Large intestine (tissue), 3 donors: ENCODE measurements at regions not wholly inside any gene's neighbourhood (a gene's known extent, or its start where the extent isn't known, plus 50 kb on each side); places are given as distances from the start of the nearest gene placed in this dataset.
A peak's percentile ranks its signal among the peaks of the same experiment; 100 is the strongest.
"Not testable (repeated sequence)": the region's sequence is repeated elsewhere in the genome, so short reads cannot be mapped to it uniquely, and the experiment has no call there.

Experiments
- DNase-seq, 2 donors: peaks; one replicate each; pipeline versions ENCODE4 v3.0.0 to v3.0.0-alpha.2; 2013
- H3K27ac ChIP-seq: one replicate; pipeline ENCODE4 v1.5.1; 2013; ENCODE audit warnings: low read length
- H3K27me3 ChIP-seq: 2 replicates; pipeline ENCODE4 v1.6.1; 2013; ENCODE audit warnings: low read length; ENCODE audit not compliant: control insufficient read depth, insufficient read depth
- H3K36me3 ChIP-seq: 2 replicates; pipeline ENCODE4 v1.6.1; 2013; ENCODE audit warnings: low read length; ENCODE audit not compliant: control insufficient read depth, insufficient read depth
- H3K4me1 ChIP-seq: one replicate; pipeline ENCODE4 v1.6.1; 2013; ENCODE audit warnings: low read length; ENCODE audit not compliant: control insufficient read depth, insufficient read depth
- H3K4me3 ChIP-seq: one replicate; pipeline ENCODE4 v1.5.1; 2013; ENCODE audit warnings: low read length
- H3K9me3 ChIP-seq: one replicate; pipeline ENCODE4 v1.6.1; 2013; ENCODE audit warnings: mild to moderate bottlenecking, low read depth, low read length, moderate library complexity; ENCODE audit not compliant: control insufficient read depth
- WGBS: methylation state at CpG from one replicate; pipeline ENCODE4 v1.1.5; 2013; ENCODE audit warnings: low lambda C conversion rate; ENCODE audit not compliant: insufficient coverage; 5-methylcytosine and 5-hydroxymethylcytosine counted together

DNA sequence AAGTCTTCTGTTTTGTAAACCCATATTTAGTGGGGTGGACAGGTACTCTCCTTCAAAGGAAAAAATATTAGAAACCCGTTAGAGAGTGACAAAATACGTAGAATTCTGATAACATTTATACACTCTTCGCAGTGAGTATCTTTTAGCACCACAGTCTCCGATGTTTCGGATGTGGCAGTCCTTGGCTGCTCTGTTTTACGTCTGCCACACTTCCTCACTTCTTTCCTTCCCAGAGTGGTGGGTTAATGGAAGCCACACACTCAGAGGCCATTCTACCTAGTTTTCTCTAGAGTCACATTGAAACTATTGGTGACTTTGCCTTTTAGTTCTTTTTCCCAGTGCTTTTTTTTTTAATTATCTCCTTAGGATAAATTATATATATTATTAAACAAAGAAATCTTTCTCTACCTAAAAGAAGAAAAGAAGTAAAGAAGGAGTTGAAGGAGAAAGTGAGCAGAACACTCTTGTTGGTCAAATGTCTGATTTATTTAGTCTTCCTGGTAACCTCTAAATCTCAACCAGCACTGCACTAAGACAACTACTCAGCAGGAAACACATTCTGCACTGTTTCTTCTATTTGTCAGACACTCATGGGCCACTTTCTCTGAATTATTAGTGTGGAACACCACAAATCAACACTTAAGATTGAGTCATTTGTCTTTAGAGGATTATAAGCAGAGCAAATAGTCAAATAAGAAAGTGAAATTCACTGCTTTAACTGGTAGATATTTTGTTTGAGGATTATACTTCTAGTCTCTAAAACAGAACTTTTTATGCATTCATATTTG is 451.3 kb upstream of the TMEFF2 start:
- no peak overlapping the region for H3K4me3 ChIP-seq
- no peak overlapping the region for H3K27ac ChIP-seq
- no peak for DNase-seq
- no peaks in the 10 kb centered on the region for H3K9me3 ChIP-seq
- H3K27me3 ChIP-seq: no peaks in the 10 kb centered on the region
- no peaks in the 10 kb centered on the region for H3K36me3 ChIP-seq
- no peaks in the 10 kb centered on the region for H3K4me1 ChIP-seq
- 94% methylated on average over 3 of the region's 6 CpGs for WGBS

DNA sequence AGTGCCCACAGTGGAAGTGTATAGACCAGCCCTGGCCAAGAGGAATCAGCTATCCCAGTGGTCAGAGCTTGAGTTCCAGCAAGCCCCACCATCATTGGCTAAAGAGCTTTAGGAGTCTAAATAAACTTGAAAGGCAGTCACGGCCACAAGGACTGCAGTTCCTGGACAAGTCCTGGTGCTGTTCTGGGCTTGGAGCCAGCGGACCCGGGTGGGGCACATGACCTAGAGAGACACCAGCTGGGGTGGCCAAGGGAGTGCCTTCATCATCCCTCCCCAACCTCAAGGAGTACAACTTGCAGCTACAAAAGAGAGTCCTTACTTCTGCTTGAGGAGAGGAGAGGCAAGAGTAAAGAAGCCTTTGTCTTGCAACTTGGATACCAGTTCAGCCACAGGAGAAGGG is 439.8 kb upstream of the TMEFF2 start:
- H3K9me3 ChIP-seq: no peaks in the 10 kb centered on the region
- no peaks in the 10 kb centered on the region for H3K36me3 ChIP-seq
- no peak overlapping the region for H3K4me3 ChIP-seq
- WGBS: no CpG with 5 or more reads among the region's 3 CpGs
- DNase-seq: no peak
- H3K4me1 ChIP-seq: no peaks in the 10 kb centered on the region
- H3K27ac ChIP-seq: no peak overlapping the region
- no peaks in the 10 kb centered on the region for H3K27me3 ChIP-seq

DNA sequence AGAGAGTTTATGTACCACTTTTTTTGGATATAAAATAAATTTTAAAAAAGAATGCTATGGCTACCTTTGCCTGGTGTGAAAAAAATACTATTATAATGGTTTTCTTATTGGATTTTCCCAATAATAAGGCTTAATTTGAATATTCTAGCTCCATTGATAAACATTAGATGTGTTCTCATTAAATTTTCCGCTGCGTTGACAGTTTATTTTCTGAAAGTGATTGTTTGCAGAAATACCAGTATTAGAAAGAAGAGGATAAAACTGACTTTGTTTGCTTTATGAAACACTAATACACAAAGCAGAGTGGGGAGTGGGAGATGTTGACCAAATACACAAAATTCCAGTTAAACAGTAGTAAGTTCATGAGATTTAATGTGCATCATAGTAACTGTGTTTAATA is 433.3 kb upstream of the TMEFF2 start:
- Histone ChIP-seq H3K27ac (no peak overlapping the region), H3K4me3 (no peak overlapping the region), H3K4me1 (no peaks in the 10 kb centered on the region), H3K27me3 (no peaks in the 10 kb centered on the region), H3K9me3 (no peaks in the 10 kb centered on the region), H3K36me3 (no peaks in the 10 kb centered on the region)
- WGBS: no CpG with 5 or more reads among the region's 2 CpGs
- DNase-seq: no peak

DNA sequence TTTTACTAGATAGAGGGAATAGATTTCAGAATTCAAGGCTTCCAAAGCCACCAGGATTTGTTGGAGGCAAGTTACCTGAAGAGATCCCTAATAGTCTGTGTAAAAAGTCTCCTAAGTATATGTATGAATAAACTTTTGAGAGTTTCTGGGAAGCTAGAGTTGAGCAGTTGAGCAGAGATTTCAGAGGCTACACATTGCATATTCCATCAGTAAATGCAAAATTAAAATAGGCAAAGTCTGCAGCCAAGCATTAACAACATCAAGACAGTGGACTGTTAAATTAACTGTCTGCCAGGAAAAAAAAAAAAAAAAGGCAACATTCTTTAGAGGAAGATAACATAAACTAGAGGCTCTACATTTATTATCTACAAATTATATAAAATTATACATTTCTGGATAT is 420.4 kb upstream of the TMEFF2 start:
- no peaks in the 10 kb centered on the region for H3K36me3 ChIP-seq
- no peaks in the 10 kb centered on the region for H3K9me3 ChIP-seq
- no peak overlapping the region for H3K27ac ChIP-seq

DNA sequence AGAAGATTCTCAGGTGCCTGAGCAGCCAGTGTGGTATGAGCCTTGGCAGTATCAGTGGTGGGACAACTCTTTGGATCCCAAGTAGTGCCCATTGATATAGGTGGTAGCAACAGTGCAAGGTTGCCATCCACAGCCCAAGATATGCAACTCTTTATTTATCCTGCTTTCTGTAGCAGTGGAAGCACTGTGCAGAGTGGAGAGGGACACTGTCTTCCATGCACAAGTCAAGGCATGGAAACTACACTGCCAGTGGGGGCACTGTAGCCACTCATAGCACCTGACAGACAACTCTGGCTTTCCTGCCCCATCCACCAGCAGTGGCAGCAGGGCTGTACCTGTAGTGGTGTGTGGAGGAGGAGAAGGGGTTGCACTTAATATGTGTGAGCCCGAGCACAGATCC is 409.6 kb upstream of the TMEFF2 start:
- Histone ChIP-seq H3K4me3 (no peak overlapping the region), H3K9me3 (no peaks in the 10 kb centered on the region), H3K4me1 (no peaks in the 10 kb centered on the region), H3K27ac (no peak overlapping the region), H3K36me3 (no peaks in the 10 kb centered on the region), H3K27me3 (no peaks in the 10 kb centered on the region)
- WGBS: no CpG with 5 or more reads among the region's 1 CpG
- DNase-seq: no peak

More for the DNA sequence above, 420.4 kb upstream of the TMEFF2 start:
- DNase-seq: no peak
- no peaks in the 10 kb centered on the region for H3K4me1 ChIP-seq
- no peak overlapping the region for H3K4me3 ChIP-seq
- H3K27me3 ChIP-seq: no peaks in the 10 kb centered on the region

DNA sequence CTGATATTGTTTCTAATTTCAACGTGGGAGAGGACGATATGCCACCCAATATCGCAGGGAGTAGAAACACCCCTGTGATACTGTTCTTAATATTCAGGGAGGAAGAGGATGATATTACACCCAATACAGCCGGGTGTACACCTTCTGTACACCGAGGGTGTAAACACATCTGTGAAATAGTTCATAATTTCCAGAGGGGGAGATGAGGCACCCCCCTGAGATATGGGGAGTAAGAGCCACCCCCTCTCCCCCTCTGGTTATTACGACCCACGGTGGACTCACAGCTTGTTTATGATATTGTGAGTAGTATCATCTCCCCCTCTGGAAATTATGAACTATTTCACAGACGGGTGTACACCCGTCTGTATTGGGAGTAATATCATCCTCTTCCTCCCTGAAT is 403.9 kb upstream of the TMEFF2 start:
- not testable (repeated sequence) for H3K4me3 ChIP-seq, H3K27ac ChIP-seq, H3K36me3 ChIP-seq, H3K4me1 ChIP-seq, DNase-seq, H3K27me3 ChIP-seq, H3K9me3 ChIP-seq
- 80% methylated on average over 2 of the region's 9 CpGs for WGBS

DNA sequence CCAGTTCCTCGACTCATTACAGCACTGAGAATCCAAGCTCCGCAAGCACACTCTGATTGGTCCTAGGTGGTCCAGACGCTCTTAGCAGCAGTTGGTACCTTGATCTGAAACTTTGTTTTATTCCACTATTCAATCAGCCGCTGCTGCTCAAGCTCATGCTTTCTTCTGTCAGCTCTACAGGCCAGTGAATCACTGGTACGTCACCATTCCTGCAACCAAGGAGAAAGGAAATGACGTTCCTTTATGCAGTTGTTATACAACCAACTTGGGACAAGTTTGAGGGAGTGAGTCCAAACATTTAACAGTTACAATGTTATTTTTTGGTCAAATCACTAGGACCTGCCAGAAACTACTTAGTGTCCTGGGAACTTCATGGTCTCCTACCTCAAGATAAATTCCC is 398.8 kb upstream of the TMEFF2 start:
- H3K4me3 ChIP-seq: no peak overlapping the region
- H3K27ac ChIP-seq: no peak overlapping the region
- WGBS: 100% methylated on average over 1 of the region's 6 CpGs
- no peak for DNase-seq
- no peaks in the 10 kb centered on the region for H3K27me3 ChIP-seq
- H3K9me3 ChIP-seq: peaks cover 2% of the 10 kb centered on the region
- H3K4me1 ChIP-seq: no peaks in the 10 kb centered on the region
- no peaks in the 10 kb centered on the region for H3K36me3 ChIP-seq

DNA sequence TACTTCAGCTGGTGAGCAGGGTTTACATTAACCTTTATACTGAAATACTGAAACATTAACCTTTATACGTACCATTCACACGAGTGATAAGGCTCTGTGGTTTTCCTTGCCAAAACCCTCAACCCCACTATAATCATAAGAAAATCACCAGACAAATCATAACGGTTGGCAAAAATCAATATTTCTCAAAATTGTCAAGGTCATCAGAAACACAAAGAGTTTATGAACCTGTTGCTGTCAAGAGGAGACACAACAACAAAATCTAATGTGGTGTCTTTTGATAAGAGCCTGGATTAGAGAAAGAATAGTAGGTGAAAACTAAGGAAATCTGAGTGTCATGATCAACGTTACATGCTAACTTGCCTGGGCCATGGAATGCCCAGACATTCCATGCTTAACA is 396.9 kb upstream of the TMEFF2 start:
- Histone ChIP-seq H3K4me1 (no peaks in the 10 kb centered on the region), H3K36me3 (no peaks in the 10 kb centered on the region), H3K27ac (no peak overlapping the region), H3K27me3 (no peaks in the 10 kb centered on the region), H3K9me3 (peaks cover 2% of the 10 kb centered on the region), H3K4me3 (no peak overlapping the region)
- DNase-seq: no peak
- 80% methylated on average over 1 of the region's 4 CpGs for WGBS

DNA sequence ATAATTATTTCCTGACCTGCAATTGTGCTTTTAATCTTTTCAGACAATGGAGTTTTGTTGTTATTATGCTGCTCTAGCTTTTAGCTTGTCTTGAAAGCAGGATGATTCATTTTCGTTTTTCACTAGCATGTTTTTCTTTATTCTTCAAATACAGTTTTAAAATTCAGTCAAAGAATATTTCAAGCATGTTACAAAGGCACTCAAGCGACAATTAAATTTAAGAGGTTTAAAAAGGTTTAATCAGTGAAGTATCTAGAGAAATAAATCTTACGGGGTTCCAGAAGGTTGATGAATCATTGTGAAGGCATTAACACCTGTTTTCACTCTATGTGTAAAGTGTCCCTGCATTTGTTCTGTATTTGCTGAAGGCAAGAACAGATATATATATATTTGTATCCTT is 390.7 kb upstream of the TMEFF2 start:
- DNase-seq: no peak
- 97% methylated on average over 3 of the region's 3 CpGs for WGBS
- Histone ChIP-seq H3K36me3 (no peaks in the 10 kb centered on the region), H3K9me3 (no peaks in the 10 kb centered on the region), H3K4me3 (no peak overlapping the region), H3K27ac (no peak overlapping the region), H3K4me1 (no peaks in the 10 kb centered on the region), H3K27me3 (no peaks in the 10 kb centered on the region)

DNA sequence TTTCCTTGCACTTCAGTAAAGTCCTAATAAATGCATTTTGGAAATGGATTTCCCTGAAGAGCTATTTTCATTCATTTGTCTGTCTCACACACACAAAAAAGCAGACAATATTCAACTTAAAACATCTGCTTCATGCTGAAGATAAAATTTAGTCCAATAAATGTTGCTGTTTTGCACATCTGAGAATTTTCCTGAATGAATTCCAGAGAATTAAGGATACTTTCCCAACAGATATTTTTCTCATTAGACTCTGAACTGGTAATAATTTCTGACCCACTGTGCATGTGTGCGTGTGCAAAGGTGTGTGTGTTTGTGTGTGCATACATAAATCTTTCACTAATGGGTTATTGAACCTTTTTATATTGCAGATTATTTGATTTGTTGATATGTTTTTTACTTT is 390.2 kb upstream of the TMEFF2 start:
- no peak overlapping the region for H3K4me3 ChIP-seq
- WGBS: no CpG with 5 or more reads among the region's 1 CpG
- no peaks in the 10 kb centered on the region for H3K9me3 ChIP-seq
- no peak overlapping the region for H3K27ac ChIP-seq
- DNase-seq: no peak
- no peaks in the 10 kb centered on the region for H3K27me3 ChIP-seq
- no peaks in the 10 kb centered on the region for H3K4me1 ChIP-seq
- no peaks in the 10 kb centered on the region for H3K36me3 ChIP-seq

DNA sequence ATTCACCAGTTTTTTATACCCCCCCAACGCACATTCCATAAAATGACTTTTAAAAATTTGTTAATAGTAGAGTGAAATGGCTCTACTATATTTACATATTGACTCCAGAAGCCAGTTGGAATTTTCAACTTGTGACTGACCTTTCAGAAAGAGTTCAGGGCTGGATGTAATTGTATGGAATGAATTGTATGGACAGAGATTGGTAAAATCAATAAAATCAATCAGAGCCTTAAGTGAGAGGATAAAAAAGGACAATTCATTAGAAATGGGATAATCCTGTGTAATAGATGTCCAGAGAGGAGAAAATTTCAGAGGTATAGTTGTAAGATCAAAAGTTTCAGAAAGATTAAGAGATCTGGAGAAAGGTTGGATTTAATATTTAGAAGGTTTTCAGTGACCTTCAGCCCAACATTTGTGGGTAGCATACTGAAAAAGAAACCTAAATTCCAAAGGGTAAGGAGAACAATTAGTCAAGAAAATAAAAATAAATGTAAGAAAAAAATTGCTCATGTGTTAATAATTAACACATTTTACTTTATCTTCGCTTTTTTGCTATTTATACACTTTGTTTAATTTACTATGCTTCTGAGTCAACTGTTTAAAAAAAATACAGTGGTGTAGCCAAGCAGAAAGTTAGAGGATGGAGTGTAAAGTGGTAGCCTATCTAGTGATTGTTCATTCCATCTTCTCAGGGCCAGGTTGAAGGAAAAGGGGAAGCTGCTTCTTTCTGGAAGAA is 385.4 kb upstream of the TMEFF2 start:
- Histone ChIP-seq H3K27ac (peak overlapping the region; percentile 11), H3K4me3 (no peak overlapping the region), H3K27me3 (no peaks in the 10 kb centered on the region), H3K9me3 (no peaks in the 10 kb centered on the region), H3K4me1 (no peaks in the 10 kb centered on the region), H3K36me3 (no peaks in the 10 kb centered on the region)
- WGBS: 20% methylated on average over 1 of the region's 2 CpGs
- no peak for DNase-seq
